CD14-positive monocyte (primary cell): ENCODE measurements at regions not wholly inside any gene's neighbourhood (a gene's known extent, or its start where the extent isn't known, plus 50 kb on each side); places are given as distances from the start of the nearest gene placed in this dataset.
A peak's percentile ranks its signal among the peaks of the same experiment; 100 is the strongest.

Source experiments
- DNase-seq, 3 donors: peaks; one replicate each; pipeline ENCODE4 v3.0.0-alpha.2; 2011 to 2022
- H2AFZ ChIP-seq: 2 replicates; pipeline ENCODE4 v1.6.0; 2012; ENCODE audit warnings: mild to moderate bottlenecking, low read depth, low read length, inconsistent platforms; ENCODE audit not compliant: insufficient read depth, poor library complexity, severe bottlenecking
- H3K27ac ChIP-seq, 2 donors: 1 replicate in 1 of 2; 2 replicates in 1 of 2; pipeline ENCODE4 v1.5.1; 2012 to 2013; ENCODE audit warnings: low read length in 2 of 2, control low read depth in 1 of 2, inconsistent platforms in 1 of 2, low read depth in 1 of 2, mild to moderate bottlenecking in 1 of 2
- H3K27me3 ChIP-seq, 2 donors: one replicate each; pipeline versions ENCODE4 v1.6.0 to v1.6.1; 2011 to 2013; ENCODE audit warnings: low read length in 2 of 2; ENCODE audit not compliant: control insufficient read depth in 2 of 2, insufficient read depth in 2 of 2
- H3K36me3 ChIP-seq, 2 donors: replicated peaks in 1 of 2; 1 replicate in 1 of 2; 2 replicates in 1 of 2; pipeline versions ENCODE4 v1.5.1 to v1.6.1; 2012 to 2013; ENCODE audit warnings: low read length in 2 of 2, control low read depth in 1 of 2, inconsistent platforms in 1 of 2, mild to moderate bottlenecking in 1 of 2; ENCODE audit not compliant: insufficient read depth in 2 of 2, control insufficient read depth in 1 of 2
- H3K4me1 ChIP-seq, 2 donors: 1 replicate in 1 of 2; 2 replicates in 1 of 2; pipeline versions ENCODE4 v1.5.1 to v1.6.1; 2012 to 2013; ENCODE audit warnings: low read length in 2 of 2, control low read depth in 1 of 2, inconsistent platforms in 1 of 2, mild to moderate bottlenecking in 1 of 2, moderate library complexity in 1 of 2; ENCODE audit not compliant: insufficient read depth in 2 of 2, control insufficient read depth in 1 of 2
- H3K4me2 ChIP-seq: replicated peaks from 2 replicates; pipeline ENCODE3; 2012; ENCODE audit warnings: low read length, moderate library complexity, mild to moderate bottlenecking; ENCODE audit not compliant: poor library complexity, severe bottlenecking; ENCODE audit errors: extremely low read depth
- H3K4me3 ChIP-seq, 3 experiments: fragments of 200-600 bp in 1 of 3; sonication (generic) in 1 of 3; replicated peaks in 1 of 3; 1 replicate in 2 of 3; 2 replicates in 1 of 3; pipeline ENCODE4 v1.5.1; 2011 to 2013; ENCODE audit warnings: low read length in 3 of 3, mild to moderate bottlenecking in 3 of 3, control low read depth in 2 of 3, low read depth in 2 of 3, inconsistent platforms in 1 of 3, moderate library complexity in 1 of 3
- H3K79me2 ChIP-seq: 2 replicates; pipeline ENCODE4 v1.6.0; 2012; ENCODE audit warnings: mild to moderate bottlenecking, control low read depth, inconsistent platforms, low read length, moderate library complexity; ENCODE audit not compliant: insufficient read depth
- H3K9ac ChIP-seq: 2 replicates; pipeline ENCODE4 v1.6.0; 2017; ENCODE audit warnings: low read length, mild to moderate bottlenecking; ENCODE audit not compliant: insufficient read depth, poor library complexity, severe bottlenecking
- H3K9me3 ChIP-seq, 2 donors: replicated peaks in 1 of 2; 1 replicate in 1 of 2; 2 replicates in 1 of 2; pipeline versions ENCODE4 v1.5.1 to v1.6.1; 2012 to 2013; ENCODE audit warnings: low read length in 2 of 2, control low read depth in 1 of 2; ENCODE audit not compliant: control insufficient read depth in 1 of 2, insufficient read depth in 1 of 2
- H4K20me1 ChIP-seq: 2 replicates; pipeline ENCODE4 v1.6.0; 2012; ENCODE audit warnings: mild to moderate bottlenecking, low read length, control low read depth, moderate library complexity; ENCODE audit not compliant: insufficient read depth
- H3K27ac Mint-ChIP-seq, 7 donors: one replicate each; pipeline ENCODE4 v1.8.0; 2020; ENCODE audit warnings: mild to moderate bottlenecking in 7 of 7, mixed read lengths in 7 of 7, moderate library complexity in 6 of 7, inconsistent platforms in 2 of 7
- H3K27me3 Mint-ChIP-seq, 3 donors: one replicate each; pipeline ENCODE4 v1.8.0; 2021 to 2022; ENCODE audit warnings: low read depth in 3 of 3, mild to moderate bottlenecking in 3 of 3, mixed read lengths in 3 of 3, moderate library complexity in 3 of 3, inconsistent platforms in 1 of 3
- H3K36me3 Mint-ChIP-seq, 2 donors: one replicate each; pipeline ENCODE4 v1.8.0; 2020; ENCODE audit warnings: mixed read lengths in 2 of 2, inconsistent platforms in 1 of 2, mild to moderate bottlenecking in 1 of 2
- H3K4me1 Mint-ChIP-seq: one replicate; pipeline ENCODE4 v1.8.0; 2020; ENCODE audit warnings: mild to moderate bottlenecking, mixed read lengths
- H3K4me3 Mint-ChIP-seq, 2 donors: one replicate each; pipeline ENCODE4 v1.8.0; 2020; ENCODE audit warnings: mild to moderate bottlenecking in 2 of 2, mixed read lengths in 2 of 2, moderate library complexity in 1 of 2
- H3K9me3 Mint-ChIP-seq, 7 donors: one replicate each; pipeline ENCODE4 v1.8.0; 2020 to 2022; ENCODE audit warnings: mixed read lengths in 7 of 7, mild to moderate bottlenecking in 6 of 7, moderate library complexity in 6 of 7, inconsistent platforms in 2 of 7
- WGBS: methylation state at CpG from one replicate; pipeline ENCODE4 v1.1.5; 2013; ENCODE audit warnings: missing lambda C conversion rate; ENCODE audit not compliant: insufficient coverage; 5-methylcytosine and 5-hydroxymethylcytosine counted together
- intact Hi-C, 2 donors: fragments of 100-400 bp; cut with micrococcal nuclease; formaldehyde crosslinking; loops; one replicate each; pipeline versions ENCODE4 v1.15.0 to v1.15.1; 2023
- TF ChIP-seq, protein P1 (sequence below): fragments of 200-600 bp; IDR thresholded peaks from one replicate; pipeline ENCODE4 v1.8.0; 2022; ENCODE audit warnings: antibody characterized with exemption, mild to moderate bottlenecking

DNA sequence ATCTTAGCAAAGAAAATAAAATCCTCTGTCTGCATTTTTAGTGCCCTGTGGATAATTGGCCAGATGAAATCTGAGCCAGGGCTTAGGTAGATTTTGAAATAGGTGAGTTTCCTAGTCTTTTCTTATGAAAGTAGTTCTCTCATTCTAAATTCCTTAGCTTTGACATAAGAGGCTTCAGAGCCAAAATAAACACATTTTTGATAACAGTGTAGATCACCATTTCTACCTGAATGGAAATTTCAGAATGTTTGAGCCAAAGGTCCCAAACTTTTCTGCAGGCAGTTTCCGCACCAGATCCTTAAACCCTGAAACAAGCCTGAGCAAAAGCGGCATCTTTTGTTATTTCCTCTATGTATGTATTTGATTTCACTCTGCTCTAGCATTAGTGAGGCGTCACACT is 551.2 kb downstream of the EFNB2 start:
- Histone ChIP-seq H3K4me2 (no peak overlapping the region), H4K20me1 (no peaks in the 10 kb centered on the region), H3K36me3 (no peaks in the 10 kb centered on the region), H3K9ac (no peak overlapping the region), H2AFZ (no peak overlapping the region), H3K79me2 (no peaks in the 10 kb centered on the region), H3K27ac (no peak overlapping the region), H3K9me3 (peaks cover 12 to 16% of the 10 kb centered on the region in 2 donors), H3K4me3 (no peak overlapping the region), H3K27me3 (no peaks in the 10 kb centered on the region), H3K4me1 (no peaks in the 10 kb centered on the region)
- Mint-ChIP-seq H3K27me3 (no peaks in the 10 kb centered on the region), H3K4me1 (no peaks in the 10 kb centered on the region), H3K9me3 (peaks cover 3 to 11% (median 8%) of the 10 kb centered on the region in 7 donors), H3K4me3 (no peak overlapping the region), H3K36me3 (no peaks in the 10 kb centered on the region), H3K27ac (no peak overlapping the region)
- TF ChIP-seq, protein P1, sequence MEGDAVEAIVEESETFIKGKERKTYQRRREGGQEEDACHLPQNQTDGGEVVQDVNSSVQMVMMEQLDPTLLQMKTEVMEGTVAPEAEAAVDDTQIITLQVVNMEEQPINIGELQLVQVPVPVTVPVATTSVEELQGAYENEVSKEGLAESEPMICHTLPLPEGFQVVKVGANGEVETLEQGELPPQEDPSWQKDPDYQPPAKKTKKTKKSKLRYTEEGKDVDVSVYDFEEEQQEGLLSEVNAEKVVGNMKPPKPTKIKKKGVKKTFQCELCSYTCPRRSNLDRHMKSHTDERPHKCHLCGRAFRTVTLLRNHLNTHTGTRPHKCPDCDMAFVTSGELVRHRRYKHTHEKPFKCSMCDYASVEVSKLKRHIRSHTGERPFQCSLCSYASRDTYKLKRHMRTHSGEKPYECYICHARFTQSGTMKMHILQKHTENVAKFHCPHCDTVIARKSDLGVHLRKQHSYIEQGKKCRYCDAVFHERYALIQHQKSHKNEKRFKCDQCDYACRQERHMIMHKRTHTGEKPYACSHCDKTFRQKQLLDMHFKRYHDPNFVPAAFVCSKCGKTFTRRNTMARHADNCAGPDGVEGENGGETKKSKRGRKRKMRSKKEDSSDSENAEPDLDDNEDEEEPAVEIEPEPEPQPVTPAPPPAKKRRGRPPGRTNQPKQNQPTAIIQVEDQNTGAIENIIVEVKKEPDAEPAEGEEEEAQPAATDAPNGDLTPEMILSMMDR: no peak
- intact Hi-C loops: no loop called here
- WGBS: 93% methylated on average over 3 of the region's 3 CpGs
- DNase-seq: no peak

DNA sequence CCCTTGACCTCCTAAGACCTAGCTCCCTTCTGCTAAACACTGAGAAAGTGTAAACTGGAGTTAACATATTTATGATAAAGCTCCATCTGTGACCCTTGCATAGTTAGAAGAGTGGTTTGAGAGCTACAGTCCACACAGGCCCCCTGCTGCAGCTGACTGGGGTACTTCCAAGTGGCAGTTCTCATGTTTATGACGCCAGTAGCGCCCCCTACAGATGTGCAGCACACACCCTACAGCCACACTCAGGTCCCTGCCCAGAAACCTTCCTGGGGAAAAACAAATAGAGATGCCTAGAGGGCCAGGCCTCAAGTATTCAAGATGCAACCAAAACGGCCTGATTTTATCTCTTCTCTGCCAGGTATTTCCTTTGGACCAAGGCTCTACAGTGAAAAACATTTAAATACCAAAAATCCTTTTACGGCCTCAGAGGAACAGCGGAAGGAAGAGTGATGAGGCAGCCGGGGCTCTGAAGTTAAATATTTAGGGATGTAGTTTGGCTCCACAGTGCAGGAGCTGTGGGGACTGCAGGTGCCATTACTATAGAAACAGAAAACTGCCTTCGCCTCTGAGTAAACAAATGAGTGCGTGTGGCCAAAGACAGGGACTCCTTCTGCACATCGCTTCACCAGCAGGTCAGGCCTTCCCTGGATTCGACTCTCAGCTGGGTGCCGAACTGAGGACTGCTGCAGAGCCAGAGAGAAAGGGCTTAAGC is 553.1 kb downstream of the EFNB2 start:
- H3K27me3 Mint-ChIP-seq: no peaks in the 10 kb centered on the region

More for the DNA sequence above, 553.1 kb downstream of the EFNB2 start:
- intact Hi-C loops: no loop called here
- TF ChIP-seq, protein P1: no peak
- peaks cover 12 to 20% of the 10 kb centered on the region in 2 donors for H3K9me3 ChIP-seq
- Mint-ChIP-seq H3K36me3 (no peaks in the 10 kb centered on the region), H3K4me1 (no peaks in the 10 kb centered on the region), H3K4me3 (no peak overlapping the region), H3K27ac (peak overlapping the region in 1 of 7 donors; percentile 69), H3K9me3 (peaks cover 3 to 15% (median 12%) of the 10 kb centered on the region in 7 donors)
- no peaks in the 10 kb centered on the region for H3K79me2 ChIP-seq
- DNase-seq: no peak
- H3K4me3 ChIP-seq: no peak overlapping the region
- no peak overlapping the region for H2AFZ ChIP-seq
- 76% methylated on average over 8 of the region's 11 CpGs for WGBS
- no peaks in the 10 kb centered on the region for H3K4me1 ChIP-seq
- no peaks in the 10 kb centered on the region for H3K36me3 ChIP-seq
- no peaks in the 10 kb centered on the region for H4K20me1 ChIP-seq
- no peaks in the 10 kb centered on the region for H3K27me3 ChIP-seq
- no peak overlapping the region for H3K27ac ChIP-seq
- H3K9ac ChIP-seq: no peak overlapping the region
- no peak overlapping the region for H3K4me2 ChIP-seq
